Caco-2 (cell line): ENCODE measurements at regions not wholly inside any gene's neighbourhood (a gene's known extent, or its start where the extent isn't known, plus 50 kb on each side); places are given as distances from the start of the nearest gene placed in this dataset.

Experiments
- BruUV-seq: library from RNA; stranded (reverse); fragments of 400-500 nt; replicated peaks from 2 replicates; lab custom pipeline; 2021; lab: Mats Ljungman, UMichigan
- CTCF ChIA-PET: fragments of 300-600 bp; sonication (Branson Sonifier 250); formaldehyde crosslinking; loops from one replicate; lab custom pipeline; 2022; ENCODE audit warnings: antibody characterized with exemption; lab: Charles Lee
- POLR2A ChIA-PET: fragments of 300-600 bp; sonication (Branson Sonifier 250); formaldehyde crosslinking; loops from one replicate; lab custom pipeline; 2022; ENCODE audit warnings: antibody characterized with exemption; lab: Charles Lee
- DNase-seq, 2 experiments: peaks; one replicate each; pipeline versions ENCODE4 v3.0.0 to v3.0.0-alpha.2; 2020 to 2022
- H3K27me3 ChIP-seq: replicated peaks from 2 replicates; pipeline ENCODE4 v1.6.0; 2011; ENCODE audit warnings: low read length; ENCODE audit not compliant: control insufficient read depth, insufficient read depth
- H3K36me3 ChIP-seq: 2 replicates; pipeline ENCODE4 v1.5.1; 2011; ENCODE audit warnings: low read length; ENCODE audit not compliant: control insufficient read depth, insufficient read depth
- H3K4me1 ChIP-seq: fragments of 250-450 bp; sonication (Bioruptor Pico); 2 replicates; pipeline ENCODE4 v1.5.1; 2020; ENCODE audit warnings: mild to moderate bottlenecking
- H3K4me3 ChIP-seq: 2 replicates; pipeline ENCODE4 v1.5.1; 2011; ENCODE audit warnings: low read depth, mild to moderate bottlenecking, control low read depth, low read length
- H3K9me3 ChIP-seq: fragments of 250-450 bp; sonication (Bioruptor Pico); 2 replicates; pipeline ENCODE4 v1.5.1; 2020; ENCODE audit warnings: mild to moderate bottlenecking, moderate library complexity
- H3K27ac Mint-ChIP-seq: one replicate; pipeline ENCODE4 v1.8.0; 2022; ENCODE audit warnings: mixed read lengths; ENCODE audit not compliant: unreplicated experiment
- H3K27me3 Mint-ChIP-seq: one replicate; pipeline ENCODE4 v1.8.0; 2022; ENCODE audit warnings: mixed read lengths; ENCODE audit not compliant: insufficient read depth, unreplicated experiment
- H3K36me3 Mint-ChIP-seq: one replicate; pipeline ENCODE4 v1.8.0; 2022; ENCODE audit warnings: mild to moderate bottlenecking, mixed read lengths; ENCODE audit not compliant: insufficient read depth, unreplicated experiment
- H3K4me1 Mint-ChIP-seq: one replicate; pipeline ENCODE4 v1.8.0; 2022; ENCODE audit warnings: low read depth, mixed read lengths; ENCODE audit not compliant: unreplicated experiment
- H3K4me3 Mint-ChIP-seq: one replicate; pipeline ENCODE4 v1.8.0; 2022; ENCODE audit warnings: mild to moderate bottlenecking, moderate library complexity, mixed read lengths; ENCODE audit not compliant: unreplicated experiment
- H3K9me3 Mint-ChIP-seq: one replicate; pipeline ENCODE4 v1.8.0; 2022; ENCODE audit warnings: mixed read lengths; ENCODE audit not compliant: unreplicated experiment
- CTCF ChIP-seq, 2 experiments: fragments of 200-600 bp in 1 of 2; IDR thresholded peaks; 1 replicate in 1 of 2; 2 replicates in 1 of 2; pipeline versions ENCODE4 v1.5.1 to v1.8.0; 2011 to 2022; ENCODE audit warnings: antibody characterized with exemption in 1 of 2, control low read depth in 1 of 2, inconsistent platforms in 1 of 2, low read depth in 1 of 2, low read length in 1 of 2, mild to moderate bottlenecking in 1 of 2, moderate library complexity in 1 of 2; ENCODE audit not compliant: insufficient read depth in 1 of 2, severe bottlenecking in 1 of 2, unreplicated experiment in 1 of 2
- intact Hi-C: fragments of 100-400 bp; cut with micrococcal nuclease; formaldehyde crosslinking; loops from one replicate; pipeline ENCODE4 v1.10.0; 2022; ENCODE audit not compliant: unreplicated experiment

GRCh38 chr18:73901566-73901965 lies 246.1 kb downstream of the FBXO15 start:
- no peak for DNase-seq
- TF ChIP-seq CTCF (IDR thresholded peaks at IDR 0.05; ENCODE audit: insufficient read depth in 1 of 2, low read depth in 1 of 2, low read length in 1 of 2, severe bottlenecking in 1 of 2, unreplicated experiment in 1 of 2), result no peak
- Histone ChIP-seq H3K4me3 (no peak overlapping the region), H3K9me3 (no peaks in the 10 kb centered on the region), H3K36me3 (no peaks in the 10 kb centered on the region), H3K27me3 (no peaks in the 10 kb centered on the region), H3K4me1 (no peaks in the 10 kb centered on the region)
- H3K4me3 Mint-ChIP-seq, result no peak overlapping the region
- no peaks in the 10 kb centered on the region for H3K36me3 Mint-ChIP-seq
- H3K27me3 Mint-ChIP-seq, result peaks cover 5% of the 10 kb centered on the region
- CTCF ChIA-PET, result no interaction called here
- intact Hi-C loops, result no loop called here
- POLR2A ChIA-PET, result no interaction called here
- no TSS peak for BruUV-seq
- no peaks in the 10 kb centered on the region for H3K4me1 Mint-ChIP-seq
- no peaks in the 10 kb centered on the region for H3K9me3 Mint-ChIP-seq
- no peak overlapping the region for H3K27ac Mint-ChIP-seq

GRCh38 chr18:73901151-73901550 lies 246.5 kb downstream of the FBXO15 start:
- Histone ChIP-seq H3K9me3 (no peaks in the 10 kb centered on the region), H3K4me1 (no peaks in the 10 kb centered on the region), H3K36me3 (no peaks in the 10 kb centered on the region), H3K4me3 (no peak overlapping the region), H3K27me3 (no peaks in the 10 kb centered on the region)
- intact Hi-C loops, result no loop called here
- Mint-ChIP-seq H3K27me3 (peaks cover 3% of the 10 kb centered on the region), H3K4me3 (no peak overlapping the region), H3K9me3 (no peaks in the 10 kb centered on the region), H3K27ac (no peak overlapping the region), H3K36me3 (no peaks in the 10 kb centered on the region), H3K4me1 (no peaks in the 10 kb centered on the region)
- BruUV-seq, result no TSS peak
- ChIA-PET CTCF (no interaction called here), POLR2A (no interaction called here)
- no peak for TF ChIP-seq CTCF (IDR thresholded peaks at IDR 0.05; ENCODE audit: insufficient read depth in 1 of 2, low read depth in 1 of 2, low read length in 1 of 2, severe bottlenecking in 1 of 2, unreplicated experiment in 1 of 2)
- no peak for DNase-seq

DNA sequence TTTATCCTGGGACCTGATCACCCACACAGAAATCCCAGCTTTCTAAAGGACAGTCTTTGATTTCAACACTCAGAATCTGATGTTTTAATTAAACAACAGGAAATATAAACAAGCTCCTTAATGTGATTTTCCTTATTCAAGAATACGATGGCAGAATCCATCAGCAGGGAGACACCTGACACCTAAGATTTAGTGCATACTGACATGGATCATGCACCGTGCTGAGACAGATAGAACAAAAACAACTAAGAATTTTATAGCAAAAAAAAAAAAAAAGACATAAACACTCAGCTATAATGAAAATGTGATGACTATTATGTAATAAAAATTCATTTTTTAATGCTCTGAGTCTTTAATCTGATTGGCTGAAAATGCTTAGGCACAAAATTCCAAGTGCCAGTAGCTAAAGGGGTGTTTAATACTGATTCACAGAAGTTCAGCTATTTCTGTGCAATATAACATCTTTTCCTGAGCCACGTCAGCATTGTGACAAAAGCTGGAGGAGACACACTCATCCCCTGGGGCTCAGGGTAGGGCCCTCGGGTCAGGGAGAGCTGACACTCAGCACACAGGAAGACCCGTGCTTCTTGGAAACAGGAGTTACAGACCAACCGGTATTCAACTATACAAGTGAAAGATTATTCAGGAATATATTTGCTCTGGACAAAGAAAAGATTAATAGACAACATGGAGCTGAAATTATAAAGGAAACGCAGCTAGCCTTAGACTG lies 247.4 kb downstream of the FBXO15 start:
- H3K27ac Mint-ChIP-seq, result no peak overlapping the region
- no peak overlapping the region for H3K4me3 Mint-ChIP-seq
- ChIA-PET POLR2A (no interaction called here), CTCF (no interaction called here)
- H3K9me3 Mint-ChIP-seq, result no peaks in the 10 kb centered on the region
- no peaks in the 10 kb centered on the region for H3K4me1 Mint-ChIP-seq
- Histone ChIP-seq H3K9me3 (no peaks in the 10 kb centered on the region), H3K4me1 (no peaks in the 10 kb centered on the region), H3K36me3 (no peaks in the 10 kb centered on the region), H3K27me3 (no peaks in the 10 kb centered on the region), H3K4me3 (no peak overlapping the region)
- TF ChIP-seq CTCF (IDR thresholded peaks at IDR 0.05; ENCODE audit: insufficient read depth in 1 of 2, low read depth in 1 of 2, low read length in 1 of 2, severe bottlenecking in 1 of 2, unreplicated experiment in 1 of 2), result no peak
- H3K36me3 Mint-ChIP-seq, result no peaks in the 10 kb centered on the region
- no TSS peak for BruUV-seq
- intact Hi-C loops, result no loop called here
- peaks cover 3% of the 10 kb centered on the region for H3K27me3 Mint-ChIP-seq
- no peak for DNase-seq
